MM.1S (cell line): ENCODE measurements at regions not wholly inside any gene's neighbourhood (a gene's known extent, or its start where the extent isn't known, plus 50 kb on each side); places are given as distances from the start of the nearest gene placed in this dataset.

Experiments used
- CTCF ChIP-seq: fragments of 300-600 bp; sonication (generic); IDR thresholded peaks from 2 replicates; pipeline ENCODE4 v1.5.1; 2016; ENCODE audit warnings: antibody characterized with exemption, low read length, mixed read lengths
- EZH2phosphoT487 ChIP-seq: fragments of 300-600 bp; sonication (generic); IDR thresholded peaks from 2 replicates; pipeline ENCODE4 v1.6.1; 2018; ENCODE audit warnings: antibody characterized with exemption, low read length

GRCh38 chr10:14459665-14460064 is 128.9 kb upstream of the FRMD4A start:
- TF ChIP-seq CTCF (no peak), EZH2phosphoT487 (no peak)
